ENCODE measurements at regions not wholly inside any gene's neighbourhood (a gene's known extent, or its start where the extent isn't known, plus 50 kb on each side); places are given as distances from the start of the nearest gene placed in this dataset.

- TF ChIP-seq CTCF (conservative IDR thresholded peaks at IDR 0.05; ENCODE audit: low read depth in 2 of 2) = no peak
- TF ChIP-seq EZH2phosphoT487 (IDR thresholded peaks at IDR 0.05; ENCODE audit: unreplicated experiment) = no peak
- no peak for TF ChIP-seq STAT1 (IDR thresholded peaks at IDR 0.05; ENCODE audit: unreplicated experiment)
- TF ChIP-seq POLR2AphosphoS5 (IDR thresholded peaks at IDR 0.05; ENCODE audit: low read depth) = no peak
- no peak for TF ChIP-seq ZNF462 (CRISPR knock-in tag; IDR thresholded peaks at IDR 0.05)
- no peak for TF ChIP-seq ETS1 (IDR thresholded peaks at IDR 0.05)
- TF ChIP-seq EZH2 (IDR thresholded peaks at IDR 0.05; ENCODE audit: low read depth, unreplicated experiment) = no peak
- TF ChIP-seq CREB1 (CRISPR knock-in tag; IDR thresholded peaks at IDR 0.05; ENCODE audit: low read depth) = no peak
- no peak for TF ChIP-seq NANOG (IDR thresholded peaks at IDR 0.05; ENCODE audit: borderline replicate concordance)
- no peak for TF ChIP-seq REST (IDR thresholded peaks at IDR 0.05; ENCODE audit: unreplicated experiment)
- TF ChIP-seq ZNF331 (CRISPR knock-in tag; IDR thresholded peaks at IDR 0.05; ENCODE audit: low read depth) = no peak
Observed at GRCh38 chr20:39489986-39490560, 527.9 kb downstream of the DHX35 start.
